ENCODE measurements at regions not wholly inside any gene's neighbourhood (a gene's known extent, or its start where the extent isn't known, plus 50 kb on each side); places are given as distances from the start of the nearest gene placed in this dataset.
A peak's percentile ranks its signal among the peaks of the same experiment; 100 is the strongest.

DNA sequence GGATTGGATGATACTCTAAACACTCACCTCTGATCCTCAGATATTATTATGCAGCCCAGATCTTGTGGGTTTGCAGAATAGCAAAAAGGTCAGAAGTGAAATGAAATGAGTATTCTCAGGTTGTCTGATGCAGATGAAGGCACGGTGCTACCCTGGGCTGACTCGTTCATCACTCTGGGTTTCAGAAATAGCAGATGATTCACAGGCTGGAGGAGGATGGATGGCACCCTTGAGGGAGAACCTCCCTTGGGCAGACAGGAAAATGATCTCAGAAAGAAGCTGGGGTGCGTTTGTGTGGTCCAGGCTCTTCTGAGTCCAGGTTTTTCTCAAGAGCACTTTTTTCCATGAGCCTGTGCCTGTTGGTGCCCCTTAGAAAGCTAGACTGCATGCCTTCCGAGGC lies 515.8 kb upstream of the MKI67 start:
- in situ Hi-C loops (cut with MboI): no loop called here
- no peaks in the 10 kb centered on the region for H3K4me1 ChIP-seq (replicated peaks in 1 of 2; ENCODE audit: control insufficient read depth in 2 of 2, insufficient read depth in 2 of 2, low read length in 2 of 2)
- no peak for FAIRE-seq
- no peaks in the 10 kb centered on the region for H3K9me3 ChIP-seq (replicated peaks; ENCODE audit: control insufficient read depth, insufficient read depth, low read depth, low read length)
- H3K36me3 ChIP-seq (ENCODE audit: control insufficient read depth, insufficient read depth, low read length): no peaks in the 10 kb centered on the region
- TF ChIP-seq ADNP (tag; IDR thresholded peaks at IDR 0.05): no peak
- no peak for TF ChIP-seq SRSF7 (optimal IDR thresholded peaks at IDR 0.05; ENCODE audit: low read depth, low read length)
- TF ChIP-seq HEY1 (CRISPR knock-in tag; IDR thresholded peaks at IDR 0.05; ENCODE audit: borderline replicate concordance): no peak
- no peak for TF ChIP-seq ZNF507 (tag; conservative IDR thresholded peaks at IDR 0.05)
- no peak for TF ChIP-seq PTRF (tag; IDR thresholded peaks at IDR 0.05)
- no peak for TF ChIP-seq ZNF239 (CRISPR knock-in tag; IDR thresholded peaks at IDR 0.05)
- no peak for TF ChIP-seq NELFE (IDR thresholded peaks at IDR 0.05; ENCODE audit: insufficient read depth, insufficient read length)
- no peak for TF ChIP-seq ZNF311 (CRISPR knock-in tag; IDR thresholded peaks at IDR 0.05)
- TF ChIP-seq ZNF41 (CRISPR knock-in tag; conservative IDR thresholded peaks at IDR 0.05): no peak
- TF ChIP-seq KDM1A (IDR thresholded peaks at IDR 0.05): no peak
- TF ChIP-seq ZNF174 (CRISPR knock-in tag; IDR thresholded peaks at IDR 0.05): no peak
- TF ChIP-seq, protein P1, sequence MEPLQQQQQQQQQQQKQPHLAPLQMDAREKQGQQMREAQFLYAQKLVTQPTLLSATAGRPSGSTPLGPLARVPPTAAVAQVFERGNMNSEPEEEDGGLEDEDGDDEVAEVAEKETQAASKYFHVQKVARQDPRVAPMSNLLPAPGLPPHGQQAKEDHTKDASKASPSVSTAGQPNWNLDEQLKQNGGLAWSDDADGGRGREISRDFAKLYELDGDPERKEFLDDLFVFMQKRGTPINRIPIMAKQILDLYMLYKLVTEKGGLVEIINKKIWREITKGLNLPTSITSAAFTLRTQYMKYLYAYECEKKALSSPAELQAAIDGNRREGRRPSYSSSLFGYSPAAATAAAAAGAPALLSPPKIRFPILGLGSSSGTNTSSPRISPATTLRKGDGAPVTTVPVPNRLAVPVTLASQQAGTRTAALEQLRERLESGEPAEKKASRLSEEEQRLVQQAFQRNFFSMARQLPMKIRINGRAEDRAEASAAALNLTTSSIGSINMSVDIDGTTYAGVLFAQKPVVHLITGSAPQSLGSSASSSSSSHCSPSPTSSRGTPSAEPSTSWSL (CRISPR knock-in tag; IDR thresholded peaks at IDR 0.05; ENCODE audit: borderline replicate concordance): no peak
- TF ChIP-seq ZNF354B (CRISPR knock-in tag; IDR thresholded peaks at IDR 0.05): no peak
- H3K4me3 ChIP-seq: no peak overlapping the region
- H3K27ac ChIP-seq (ENCODE audit: extremely low read depth, low read depth, low read length): no peak overlapping the region
- intact Hi-C loops (cut with micrococcal nuclease): no loop called here
- H3K9ac ChIP-seq (ENCODE audit: insufficient read depth in 1 of 2, low read depth in 2 of 2, low read length in 2 of 2): no peak overlapping the region
- no TSS peak for BruUV-seq (replicated peaks)
- no peaks in the 10 kb centered on the region for H4K20me1 ChIP-seq (replicated peaks; ENCODE audit: control insufficient read depth, insufficient read depth, low read length)
- H3K4me2 ChIP-seq (ENCODE audit: insufficient read depth, low read length): no peak overlapping the region
- 25% methylated on average over 4 of the region's 4 CpGs for WGBS (ENCODE audit: insufficient coverage, low coverage, missing lambda C conversion rate)
- CTCF ChIA-PET (ENCODE audit: low intra/inter-chr PET ratio): no interaction called here
- POLR2A ChIA-PET: no interaction called here
- no peaks in the 10 kb centered on the region for H3K27me3 ChIP-seq (ENCODE audit: control insufficient read depth in 2 of 2, insufficient read depth in 2 of 2, low read length in 2 of 2)
- H2AFZ ChIP-seq (ENCODE audit: low read depth, low read length): 0 out of 2 replicates have a peak overlapping the region, but pooled peaks have one; percentile 40
- ATAC-seq: no peak; the same call in 2 of the 3 replicates
- H3K79me2 ChIP-seq (ENCODE audit: control insufficient read depth, insufficient read depth, low read length): no peaks in the 10 kb centered on the region
- no peak for DNase-seq (ENCODE audit: extremely low read depth in 1 of 4, low spot score in 3 of 4)
- no peaks in the 10 kb centered on the region for H3K9me1 ChIP-seq (ENCODE audit: control insufficient read depth, insufficient read depth, low read length)

Measured in K562 (cell line).